ENCODE measurements at regions not wholly inside any gene's neighbourhood (a gene's known extent, or its start where the extent isn't known, plus 50 kb on each side); places are given as distances from the start of the nearest gene placed in this dataset.

GRCh38 chr6:22380236-22380635, 83.4 kb upstream of the PRL start:
- CTCF ChIA-PET, result no interaction called here
- Mint-ChIP-seq H3K27ac (no peak overlapping the region), H3K9me3 (peaks cover 2% of the 10 kb centered on the region), H3K36me3 (ENCODE audit: low read depth) (no peaks in the 10 kb centered on the region), H3K27me3 (peaks cover 2% of the 10 kb centered on the region), H3K4me1 (ENCODE audit: low read depth) (no peaks in the 10 kb centered on the region), H3K4me3 (no peak overlapping the region)
- intact Hi-C loops (cut with micrococcal nuclease), result no loop called here
- POLR2A ChIA-PET, result interaction anchor here (0.5 kb wide), 1 partner anchor 1033 kb away, joined by 3 read pairs; no protein-coding TSS in a partner anchor
- DNase-seq (no peak), ATAC-seq (no peak)
- no peak for TF ChIP-seq CTCF (IDR thresholded peaks at IDR 0.05)

GRCh38 chr6:22381845-22382544, 85.2 kb upstream of the PRL start:
- Mint-ChIP-seq H3K27ac (no peak overlapping the region), H3K27me3 (peaks cover 2% of the 10 kb centered on the region), H3K4me1 (ENCODE audit: low read depth) (no peaks in the 10 kb centered on the region), H3K36me3 (ENCODE audit: low read depth) (no peaks in the 10 kb centered on the region), H3K4me3 (no peak overlapping the region), H3K9me3 (no peaks in the 10 kb centered on the region)
- ChIA-PET POLR2A (no interaction called here), CTCF (no interaction called here)
- no peak for TF ChIP-seq CTCF (IDR thresholded peaks at IDR 0.05)
- no peak for DNase-seq
- intact Hi-C loops (cut with micrococcal nuclease), result no loop called here
- no peak for ATAC-seq

- Mint-ChIP-seq H3K27me3 (peaks cover 2% of the 10 kb centered on the region), H3K27ac (no peak overlapping the region), H3K36me3 (ENCODE audit: low read depth) (no peaks in the 10 kb centered on the region), H3K9me3 (no peaks in the 10 kb centered on the region), H3K4me1 (ENCODE audit: low read depth) (no peaks in the 10 kb centered on the region), H3K4me3 (no peak overlapping the region)
- ChIA-PET POLR2A (no interaction called here), CTCF (interaction anchor here (0.6 kb wide), 1 partner anchor 634 kb away, joined by 3 read pairs; no protein-coding TSS in a partner anchor)
- ATAC-seq, result no peak
- intact Hi-C loops (cut with micrococcal nuclease), result no loop called here
- no peak for DNase-seq
- TF ChIP-seq CTCF (IDR thresholded peaks at IDR 0.05), result no peak
These were observed 86.2 kb upstream of the PRL start for GRCh38 chr6:22383016-22383415.

- no peak for ATAC-seq
- ChIA-PET POLR2A (no interaction called here), CTCF (no interaction called here)
- H3K36me3 Mint-ChIP-seq (ENCODE audit: low read depth), result no peaks in the 10 kb centered on the region
- no peak overlapping the region for H3K27ac Mint-ChIP-seq
- H3K27me3 Mint-ChIP-seq, result no peaks in the 10 kb centered on the region
- TF ChIP-seq CTCF (IDR thresholded peaks at IDR 0.05), result no peak
- DNase-seq, result no peak
- no peak overlapping the region for H3K4me3 Mint-ChIP-seq
- H3K4me1 Mint-ChIP-seq (ENCODE audit: low read depth), result no peaks in the 10 kb centered on the region
- H3K9me3 Mint-ChIP-seq, result no peaks in the 10 kb centered on the region
- intact Hi-C loops (cut with micrococcal nuclease), result no loop called here
These were observed 95.9 kb upstream of the PRL start for GRCh38 chr6:22392711-22393110.

- intact Hi-C loops (cut with micrococcal nuclease), result no loop called here
- ATAC-seq, result no peak
- ChIA-PET POLR2A (no interaction called here), CTCF (no interaction called here)
- no peak for TF ChIP-seq CTCF (IDR thresholded peaks at IDR 0.05)
- DNase-seq, result no peak
- H3K27ac Mint-ChIP-seq, result no peak overlapping the region
- no peaks in the 10 kb centered on the region for H3K36me3 Mint-ChIP-seq (ENCODE audit: low read depth)
- H3K27me3 Mint-ChIP-seq, result no peaks in the 10 kb centered on the region
- no peaks in the 10 kb centered on the region for H3K4me1 Mint-ChIP-seq (ENCODE audit: low read depth)
- no peaks in the 10 kb centered on the region for H3K9me3 Mint-ChIP-seq
- H3K4me3 Mint-ChIP-seq, result no peak overlapping the region
These were observed 97.9 kb upstream of the PRL start for GRCh38 chr6:22394691-22395090.

Measured in activated CD8-positive, alpha-beta T cell treated with anti-CD3 and anti-CD28 coated beads for 36 hours (primary cell).